ENCODE measurements at regions not wholly inside any gene's neighbourhood (a gene's known extent, or its start where the extent isn't known, plus 50 kb on each side); places are given as distances from the start of the nearest gene placed in this dataset.

DNA sequence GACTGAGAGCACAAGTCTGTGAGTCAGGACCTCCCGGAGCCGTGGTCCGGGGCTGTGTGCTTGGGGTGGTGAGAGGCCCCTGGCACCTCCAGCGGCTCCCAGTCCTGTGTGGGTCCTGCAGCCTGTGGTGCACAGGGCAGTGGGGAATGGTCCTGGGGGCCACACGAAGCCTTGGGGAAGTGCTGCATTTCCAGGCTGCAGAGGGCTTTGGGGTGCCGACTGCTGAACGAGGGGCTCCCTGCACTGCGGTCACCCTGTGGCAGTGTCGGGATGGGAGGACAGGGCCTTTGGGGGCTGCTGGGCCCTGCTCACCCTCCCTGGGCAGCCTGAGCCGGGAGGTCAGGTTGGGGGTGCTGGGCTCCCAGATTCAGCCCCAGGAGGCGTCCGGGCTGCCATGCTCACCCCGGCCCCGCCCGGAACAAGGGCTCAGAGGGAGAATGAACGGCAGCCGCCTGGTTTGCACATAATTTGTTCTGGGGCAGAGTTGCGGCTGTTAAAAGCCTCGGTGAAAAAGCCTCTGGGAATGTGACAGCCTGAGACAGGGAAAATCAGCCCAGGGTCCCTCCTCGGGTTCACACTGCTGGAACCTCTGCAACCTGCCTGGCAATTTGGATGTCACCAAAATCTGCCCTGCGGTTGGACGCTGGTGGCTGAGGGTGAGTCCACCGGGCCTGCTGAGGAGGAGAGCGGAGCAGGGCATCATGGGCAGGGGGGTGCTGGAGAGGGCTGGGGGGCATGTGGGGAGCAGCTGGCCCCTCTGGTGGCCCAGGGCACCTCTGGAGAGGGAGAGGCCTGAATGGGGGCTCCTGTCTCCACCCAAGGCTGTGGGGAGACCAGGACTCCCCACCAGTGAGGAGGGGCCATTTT lies 109.2 kb downstream of the KIF26A start:
- no peak overlapping the region for H3K4me3 ChIP-seq (replicated peaks in 1 of 3)
- no peaks in the 10 kb centered on the region for H3K4me1 ChIP-seq
- no peak for DNase-seq
- WGBS, 2 donors: 73 to 85% methylated on average over 7 to 13 of the region's 24 CpGs
- TF ChIP-seq, protein P1, sequence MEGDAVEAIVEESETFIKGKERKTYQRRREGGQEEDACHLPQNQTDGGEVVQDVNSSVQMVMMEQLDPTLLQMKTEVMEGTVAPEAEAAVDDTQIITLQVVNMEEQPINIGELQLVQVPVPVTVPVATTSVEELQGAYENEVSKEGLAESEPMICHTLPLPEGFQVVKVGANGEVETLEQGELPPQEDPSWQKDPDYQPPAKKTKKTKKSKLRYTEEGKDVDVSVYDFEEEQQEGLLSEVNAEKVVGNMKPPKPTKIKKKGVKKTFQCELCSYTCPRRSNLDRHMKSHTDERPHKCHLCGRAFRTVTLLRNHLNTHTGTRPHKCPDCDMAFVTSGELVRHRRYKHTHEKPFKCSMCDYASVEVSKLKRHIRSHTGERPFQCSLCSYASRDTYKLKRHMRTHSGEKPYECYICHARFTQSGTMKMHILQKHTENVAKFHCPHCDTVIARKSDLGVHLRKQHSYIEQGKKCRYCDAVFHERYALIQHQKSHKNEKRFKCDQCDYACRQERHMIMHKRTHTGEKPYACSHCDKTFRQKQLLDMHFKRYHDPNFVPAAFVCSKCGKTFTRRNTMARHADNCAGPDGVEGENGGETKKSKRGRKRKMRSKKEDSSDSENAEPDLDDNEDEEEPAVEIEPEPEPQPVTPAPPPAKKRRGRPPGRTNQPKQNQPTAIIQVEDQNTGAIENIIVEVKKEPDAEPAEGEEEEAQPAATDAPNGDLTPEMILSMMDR (IDR thresholded peaks at IDR 0.05): no peak
- TF ChIP-seq POLR2A (IDR thresholded peaks at IDR 0.05): no peak
- no peaks in the 10 kb centered on the region for H3K36me3 ChIP-seq
- H3K27ac ChIP-seq: no peak overlapping the region
- intact Hi-C loops (cut with DNase I): no loop called here
- no peaks in the 10 kb centered on the region for H3K9me3 ChIP-seq
- H3K27me3 ChIP-seq: no peaks in the 10 kb centered on the region

DNA sequence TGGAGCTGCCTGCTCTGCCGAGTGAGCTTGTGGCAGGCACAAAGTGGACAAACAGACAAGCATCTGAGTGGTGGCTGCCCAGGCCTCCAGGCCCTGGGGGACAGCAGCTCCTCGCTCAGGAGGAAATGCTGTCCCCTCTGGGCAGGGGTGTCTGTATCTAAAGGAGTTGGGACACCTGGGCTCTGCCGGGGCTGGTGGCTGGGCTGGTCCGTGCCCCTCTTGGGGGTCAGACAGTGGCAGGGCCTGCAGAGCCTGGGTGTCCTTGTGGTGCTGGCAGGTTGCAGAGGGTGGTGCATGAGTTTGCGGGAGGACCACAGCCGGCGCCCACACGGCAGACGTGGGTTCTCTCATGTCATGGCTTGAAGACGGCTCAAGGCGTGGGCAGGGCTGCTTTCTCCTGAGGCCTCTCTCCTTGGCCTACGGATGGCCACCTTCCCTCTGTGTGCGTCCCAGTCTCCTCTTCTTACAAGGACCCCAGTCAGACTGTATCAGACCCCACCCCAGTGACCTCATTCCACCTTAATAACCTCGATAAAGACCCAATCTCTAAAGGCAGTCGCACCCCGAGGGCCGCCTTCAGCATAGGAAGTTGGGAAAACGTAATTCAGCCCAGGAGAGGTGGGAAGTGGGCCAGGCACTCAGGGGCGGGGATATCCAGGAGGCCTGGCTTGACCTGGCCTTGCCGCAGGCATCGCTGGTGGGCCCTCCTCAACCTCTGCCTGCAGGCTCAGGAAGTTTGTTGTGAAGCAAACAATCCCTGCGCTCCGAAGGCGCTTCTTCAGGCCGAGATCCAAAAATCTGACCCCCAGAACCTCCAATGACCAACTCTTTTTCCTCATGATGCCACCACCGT lies 110.0 kb downstream of the KIF26A start:
- WGBS, 2 donors: 88 to 90% methylated on average over 13 to 22 of the region's 26 CpGs
- no peak for TF ChIP-seq POLR2A (IDR thresholded peaks at IDR 0.05)
- TF ChIP-seq, protein P1 (IDR thresholded peaks at IDR 0.05): no peak
- Histone ChIP-seq H3K9me3 (no peaks in the 10 kb centered on the region), H3K27me3 (no peaks in the 10 kb centered on the region), H3K4me1 (no peaks in the 10 kb centered on the region), H3K36me3 (no peaks in the 10 kb centered on the region), H3K4me3 (replicated peaks in 1 of 3) (no peak overlapping the region), H3K27ac (no peak overlapping the region)
- intact Hi-C loops (cut with DNase I): no loop called here
- DNase-seq: no peak

DNA sequence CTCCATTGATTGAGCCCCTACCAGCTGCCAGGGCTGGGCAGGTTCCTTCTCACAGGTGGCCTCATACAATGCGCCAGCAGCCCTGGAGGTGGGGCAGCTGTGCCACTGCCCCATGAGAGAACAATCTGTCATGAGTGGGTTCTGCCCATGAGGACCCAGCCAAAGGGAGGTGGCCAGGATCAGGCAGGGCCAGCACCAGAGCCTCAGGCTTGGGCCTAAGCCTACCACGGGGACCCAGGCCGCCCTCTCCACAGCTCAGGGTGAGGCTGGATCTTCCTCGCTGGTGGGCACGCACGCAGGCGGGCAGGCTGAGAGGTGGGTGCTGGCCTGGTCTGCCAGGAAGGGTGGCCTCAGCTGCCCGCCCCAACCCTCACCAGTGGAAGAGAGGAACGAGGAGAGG lies 110.7 kb downstream of the KIF26A start:
- H3K36me3 ChIP-seq: no peaks in the 10 kb centered on the region
- no peaks in the 10 kb centered on the region for H3K9me3 ChIP-seq
- intact Hi-C loops (cut with DNase I): no loop called here
- H3K4me1 ChIP-seq: no peaks in the 10 kb centered on the region
- no peak for DNase-seq
- no peak overlapping the region for H3K4me3 ChIP-seq (replicated peaks in 1 of 3)
- no peaks in the 10 kb centered on the region for H3K27me3 ChIP-seq
- no peak overlapping the region for H3K27ac ChIP-seq
- 90 to 96% methylated on average over 3 to 8 of the region's 9 CpGs for WGBS, 2 donors
- TF ChIP-seq, protein P1 (IDR thresholded peaks at IDR 0.05): no peak
- TF ChIP-seq POLR2A (IDR thresholded peaks at IDR 0.05): no peak

DNA sequence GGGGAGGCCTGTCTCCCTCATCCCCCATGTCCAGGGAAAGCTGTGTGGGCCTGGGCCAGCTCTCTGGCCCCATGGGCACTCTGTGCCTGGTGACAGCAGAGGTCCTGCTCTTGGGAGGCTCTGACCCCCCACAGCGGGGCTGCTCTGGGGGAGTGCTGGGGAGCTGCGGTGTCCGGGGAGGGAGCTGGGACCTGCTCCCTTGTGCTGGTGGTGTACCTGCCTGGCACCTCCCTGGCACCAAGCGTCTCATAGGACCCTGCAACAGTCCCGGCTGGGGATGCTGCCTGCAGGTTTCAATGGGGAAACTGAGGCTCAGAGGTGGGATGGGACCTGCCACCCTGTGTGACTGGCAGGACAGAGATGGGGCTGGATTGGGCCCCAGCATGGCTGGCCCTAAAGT lies 111.3 kb downstream of the KIF26A start:
- intact Hi-C loops (cut with DNase I): no loop called here
- Histone ChIP-seq H3K27me3 (no peaks in the 10 kb centered on the region), H3K36me3 (no peaks in the 10 kb centered on the region), H3K9me3 (no peaks in the 10 kb centered on the region), H3K4me1 (no peaks in the 10 kb centered on the region), H3K27ac (no peak overlapping the region), H3K4me3 (replicated peaks in 1 of 3) (no peak overlapping the region)
- DNase-seq: no peak
- 80% methylated on average over 1 of the region's 5 CpGs; no CpG with 5 or more reads in 1 of the 2 donors for WGBS, 2 donors
- TF ChIP-seq POLR2A (IDR thresholded peaks at IDR 0.05): no peak
- TF ChIP-seq, protein P1 (IDR thresholded peaks at IDR 0.05): no peak

DNA sequence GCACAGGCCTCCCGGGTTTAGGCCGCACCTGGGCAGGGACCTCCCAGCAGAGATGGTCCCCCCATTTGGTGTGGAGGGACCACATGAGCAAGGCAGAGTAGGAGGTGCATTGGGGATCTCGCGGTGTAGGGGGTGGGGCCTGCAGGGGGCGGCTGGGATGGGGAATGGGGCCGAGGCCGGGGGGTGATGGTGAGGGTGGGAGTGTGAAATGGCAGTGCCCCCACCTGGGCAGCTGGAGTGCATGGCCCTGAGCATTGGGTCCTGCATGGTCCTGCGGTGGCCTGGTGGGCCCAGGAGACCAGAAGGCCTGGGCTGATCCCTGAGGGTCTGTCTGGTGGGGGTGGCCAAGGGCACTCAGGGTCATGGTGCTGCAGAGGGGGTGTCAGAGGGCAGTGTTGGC lies 111.8 kb downstream of the KIF26A start:
- intact Hi-C loops (cut with DNase I): no loop called here
- Histone ChIP-seq H3K27me3 (no peaks in the 10 kb centered on the region), H3K4me3 (replicated peaks in 1 of 3) (no peak overlapping the region), H3K4me1 (no peaks in the 10 kb centered on the region), H3K9me3 (no peaks in the 10 kb centered on the region), H3K36me3 (no peaks in the 10 kb centered on the region), H3K27ac (no peak overlapping the region)
- DNase-seq: no peak
- WGBS, 2 donors: 83 to 90% methylated on average over 3 to 6 of the region's 8 CpGs
- TF ChIP-seq POLR2A (IDR thresholded peaks at IDR 0.05): no peak
- TF ChIP-seq, protein P1 (IDR thresholded peaks at IDR 0.05): no peak
